K562 (cell line): ENCODE measurements at regions not wholly inside any gene's neighbourhood (a gene's known extent, or its start where the extent isn't known, plus 50 kb on each side); places are given as distances from the start of the nearest gene placed in this dataset.

ENCODE experiments used
- ATAC-seq: fragments of 200-7000 bp; cut with Tn5 transposase; 3 replicates; pipeline ENCODE4 v1.9.1; 2020; ENCODE audit warnings: moderate library complexity
- BruUV-seq: library from RNA; stranded (reverse); fragments of 400-500 nt; replicated peaks from 2 replicates; lab custom pipeline; 2021; lab: Mats Ljungman, UMichigan
- CTCF ChIA-PET: fragments of 300-600 bp; formaldehyde crosslinking; extraction: SDS; loops from one replicate; lab custom pipeline; 2021; ENCODE audit warnings: low intra/inter-chr PET ratio; lab: Yijun Ruan, JAX
- POLR2A ChIA-PET: fragments of 300-600, 350-650 bp; sonication (Branson Sonifier 250); formaldehyde crosslinking; extraction: SDS; loops from one replicate; lab custom pipeline; 2021; ENCODE audit warnings: antibody characterized with exemption, inconsistent platforms; lab: Yijun Ruan, JAX
- DNase-seq, 4 experiments: peaks; one replicate each; pipeline versions ENCODE4 v3.0.0 to v3.0.0-alpha.2; 2011 to 2018; ENCODE audit warnings: low spot score in 3 of 4, mixed read lengths in 3 of 4; ENCODE audit errors: extremely low read depth in 1 of 4
- FAIRE-seq: peaks from 2 replicates; lab custom pipeline; 2011; peaks lifted over from hg19 to GRCh38; lab: Jason Lieb, UNC
- H2AFZ ChIP-seq: 2 replicates; pipeline ENCODE4 v1.6.0; 2011; ENCODE audit warnings: low read depth, low read length, control low read depth, inconsistent platforms
- H3K27ac ChIP-seq: fragments of 200-600 bp; 3 replicates; pipeline ENCODE4 v1.8.0; 2011; ENCODE audit warnings: low read depth, mild to moderate bottlenecking, control low read depth, inconsistent platforms, low read length, moderate library complexity, mixed read lengths; ENCODE audit errors: extremely low read depth
- H3K27me3 ChIP-seq, 2 experiments: fragments of 300-600 bp in 1 of 2; 2 replicates in 1 of 2; 3 replicates in 1 of 2; pipeline versions ENCODE4 v1.6.0 to v1.8.0; 2011; ENCODE audit warnings: inconsistent platforms in 2 of 2, low read length in 2 of 2, mild to moderate bottlenecking in 1 of 2, mixed read lengths in 1 of 2, moderate library complexity in 1 of 2; ENCODE audit not compliant: control insufficient read depth in 2 of 2, insufficient read depth in 2 of 2
- H3K36me3 ChIP-seq: fragments of 300-600 bp; 3 replicates; pipeline ENCODE4 v1.8.0; 2011; ENCODE audit warnings: mild to moderate bottlenecking, low read length, inconsistent platforms; ENCODE audit not compliant: control insufficient read depth, insufficient read depth
- H3K4me1 ChIP-seq, 2 experiments: fragments of 200-600 bp in 1 of 2; replicated peaks in 1 of 2; 2 replicates in 1 of 2; 3 replicates in 1 of 2; pipeline versions ENCODE4 v1.5.1 to v1.8.0; 2011; ENCODE audit warnings: inconsistent platforms in 2 of 2, low read length in 2 of 2, mild to moderate bottlenecking in 1 of 2, mixed read lengths in 1 of 2, moderate library complexity in 1 of 2; ENCODE audit not compliant: control insufficient read depth in 2 of 2, insufficient read depth in 2 of 2
- H3K4me2 ChIP-seq: 2 replicates; pipeline ENCODE4 v1.6.1; 2011; ENCODE audit warnings: low read length, control low read depth, inconsistent platforms, mixed read lengths; ENCODE audit not compliant: insufficient read depth
- H3K4me3 ChIP-seq: fragments of 200-600 bp; sonication (generic), shearing (Covaris generic); 2 replicates; pipeline ENCODE4 v1.5.1; 2016; ENCODE audit warnings: control low read depth, inconsistent platforms
- H3K79me2 ChIP-seq: fragments of 200-600 bp; 3 replicates; pipeline ENCODE4 v1.8.0; 2011; ENCODE audit warnings: low read length, inconsistent platforms; ENCODE audit not compliant: control insufficient read depth, insufficient read depth
- H3K9ac ChIP-seq, 2 experiments: 2 replicates each; pipeline versions ENCODE4 v1.6.0 to v1.6.1; 2011; ENCODE audit warnings: low read depth in 2 of 2, low read length in 2 of 2, control low read depth in 1 of 2, inconsistent platforms in 1 of 2, mild to moderate bottlenecking in 1 of 2, mixed read lengths in 1 of 2; ENCODE audit not compliant: insufficient read depth in 1 of 2
- H3K9me1 ChIP-seq: one replicate; pipeline ENCODE4 v1.6.0; 2011; ENCODE audit warnings: inconsistent platforms, mild to moderate bottlenecking, low read length, moderate library complexity; ENCODE audit not compliant: control insufficient read depth, insufficient read depth
- H3K9me3 ChIP-seq: replicated peaks from 2 replicates; pipeline ENCODE4 v1.5.1; 2011; ENCODE audit warnings: low read depth, low read length, inconsistent platforms; ENCODE audit not compliant: control insufficient read depth, insufficient read depth
- H4K20me1 ChIP-seq: replicated peaks from 2 replicates; pipeline ENCODE4 v1.6.1; 2011; ENCODE audit warnings: low read length, inconsistent platforms, mixed read lengths; ENCODE audit not compliant: control insufficient read depth, insufficient read depth
- BCL6 ChIP-seq: fragments of 250-450 bp; sonication (Bioruptor Pico); IDR thresholded peaks from 2 replicates; pipeline ENCODE4 v1.4.0; 2020
- ERF ChIP-seq: fragments of 450-650 bp; formaldehyde crosslinking; IDR thresholded peaks from 2 replicates; pipeline ENCODE4 v1.4.0; 2020; ENCODE audit warnings: mild to moderate bottlenecking, mixed read lengths
- FOXK1 ChIP-seq: sonication (generic); formaldehyde crosslinking; IDR thresholded peaks from 2 replicates; pipeline ENCODE4 v1.8.0; 2022; ENCODE audit warnings: missing genetic modification reagents, mild to moderate bottlenecking, borderline replicate concordance
- HDAC6 ChIP-seq: IDR thresholded peaks from 2 replicates; pipeline ENCODE4 v1.6.1; 2012; ENCODE audit warnings: low read depth, mild to moderate bottlenecking, control low read depth, inconsistent platforms, low read length, moderate library complexity
- MCM5 ChIP-seq: fragments of 450-650 bp; IDR thresholded peaks from 2 replicates; pipeline ENCODE4 v1.6.1; 2016; ENCODE audit warnings: low read depth
- NCOA6 ChIP-seq: fragments of 450-650 bp; IDR thresholded peaks from 2 replicates; pipeline ENCODE4 v1.6.1; 2017; ENCODE audit warnings: mild to moderate bottlenecking
- NR3C1 ChIP-seq: sonication (generic); formaldehyde crosslinking; IDR thresholded peaks from 2 replicates; pipeline ENCODE4 v1.8.1; 2022; ENCODE audit warnings: missing genetic modification reagents
- SAFB2 ChIP-seq: fragments of 200-400 bp; formaldehyde crosslinking; IDR thresholded peaks from 2 replicates; pipeline ENCODE4 v1.6.1; 2018; ENCODE audit warnings: borderline replicate concordance, low read length, low read depth, moderate library complexity; ENCODE audit not compliant: severe bottlenecking
- SRF ChIP-seq, 2 experiments: fragments of 250-450, 450-650 bp in 1 of 2; sonication (Bioruptor Pico) in 1 of 2; sonication (generic) in 1 of 2; formaldehyde crosslinking; IDR thresholded peaks; 2 replicates each; pipeline versions ENCODE4 v1.5.0 to v1.5.1; 2020 to 2022; ENCODE audit warnings: mild to moderate bottlenecking in 1 of 2, missing genetic modification reagents in 1 of 2
- SRSF1 ChIP-seq: fragments of 200-400 bp; formaldehyde crosslinking; IDR thresholded peaks from 2 replicates; pipeline ENCODE4 v1.6.1; 2017; ENCODE audit warnings: mild to moderate bottlenecking, low read depth, low read length, moderate library complexity
- ZBTB7A ChIP-seq: IDR thresholded peaks from 2 replicates; pipeline ENCODE4 v1.6.1; 2011; ENCODE audit warnings: low read depth, mild to moderate bottlenecking, low read length, moderate library complexity, borderline replicate concordance; ENCODE audit not compliant: control insufficient read depth
- ZNF282 ChIP-seq: sonication (generic); formaldehyde crosslinking; IDR thresholded peaks from 2 replicates; pipeline ENCODE4 v1.8.1; 2023; ENCODE audit warnings: missing genetic modification reagents
- ZNF311 ChIP-seq: fragments of 250-450 bp; sonication (Bioruptor Pico); IDR thresholded peaks from 2 replicates; pipeline ENCODE4 v1.4.0; 2020; ENCODE audit warnings: mild to moderate bottlenecking, moderate library complexity
- ZNF444 ChIP-seq: fragments of 250-450 bp; sonication (Bioruptor Pico); IDR thresholded peaks from 2 replicates; pipeline ENCODE4 v1.4.0; 2020; ENCODE audit warnings: mild to moderate bottlenecking, moderate library complexity
- WGBS: fragments of 100-300 bp; shearing (Covaris generic); methylation state at CpG from one replicate; pipeline ENCODE4 v1.1.6; 2016; ENCODE audit warnings: low coverage, mixed read lengths; ENCODE audit not compliant: insufficient coverage; ENCODE audit errors: missing lambda C conversion rate; 5-methylcytosine and 5-hydroxymethylcytosine counted together
- in situ Hi-C: fragments of 300-500 bp; cut with MboI; formaldehyde crosslinking; loops from 4 replicates; pipeline ENCODE4 v1.15.0; 2018; ENCODE audit warnings: inconsistent platforms, mixed read lengths
- intact Hi-C: fragments of 100-400 bp; cut with micrococcal nuclease; formaldehyde crosslinking; loops from 2 replicates; pipeline ENCODE4 v1.14.2; 2022
- TF ChIP-seq, protein P1 (sequence below): fragments of 450-650 bp; conservative IDR thresholded peaks from 2 replicates; pipeline ENCODE4 v1.6.1; 2016; ENCODE audit warnings: missing genetic modification characterization, low read depth, mild to moderate bottlenecking, missing compliant biosample characterization, moderate library complexity
- TF ChIP-seq, protein P2 (sequence below): fragments of 250-450 bp; sonication (Bioruptor Pico); IDR thresholded peaks from 2 replicates; pipeline ENCODE4 v1.8.0; 2022; ENCODE audit warnings: inconsistent platforms
- TF ChIP-seq, protein P3 (sequence below): fragments of 450-650 bp; IDR thresholded peaks from 2 replicates; pipeline ENCODE4 v1.6.1; 2017; ENCODE audit warnings: mild to moderate bottlenecking, moderate library complexity
- TF ChIP-seq, protein P4 (sequence below): fragments of 450-650 bp; IDR thresholded peaks from 2 replicates; pipeline ENCODE4 v1.6.1; 2016; ENCODE audit warnings: borderline replicate concordance

DNA sequence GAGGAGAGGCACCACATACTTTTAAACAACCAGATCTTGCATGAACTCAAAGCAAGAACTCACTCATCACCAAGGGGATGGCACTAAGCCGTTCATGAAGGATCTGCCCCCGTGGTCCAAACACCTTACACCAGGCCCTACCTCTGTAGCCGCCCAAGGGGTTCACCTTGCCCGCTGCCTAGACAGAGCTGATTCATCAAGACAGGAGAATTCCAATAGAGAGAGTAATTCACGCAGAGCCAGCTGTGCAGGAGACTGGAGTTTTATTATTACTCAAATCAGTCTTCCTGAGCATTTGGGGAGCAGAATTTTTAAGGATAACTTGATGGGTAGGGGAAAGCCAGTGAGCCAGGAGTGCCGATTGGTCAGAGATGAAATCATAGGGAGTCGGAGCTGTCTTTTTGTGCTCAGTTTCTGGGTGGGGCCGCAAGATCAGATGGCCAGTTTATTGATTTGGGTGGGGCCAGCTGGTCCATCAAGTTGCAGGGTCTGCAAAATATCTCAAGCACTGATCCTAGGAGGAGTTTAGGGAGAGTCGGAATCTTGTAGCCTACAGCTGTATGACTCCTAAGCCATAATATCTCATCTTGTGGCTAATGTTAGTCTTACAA is 364.7 kb downstream of the PCDH7 start:
- H3K9me1 ChIP-seq, result no peaks in the 10 kb centered on the region
- H3K9me3 ChIP-seq, result no peaks in the 10 kb centered on the region
- CTCF ChIA-PET, result no interaction called here
- FAIRE-seq (no peak), DNase-seq (no peak), ATAC-seq (no peak)
- in situ Hi-C loops (no loop called here), intact Hi-C loops (no loop called here)
- TF ChIP-seq, protein P1, sequence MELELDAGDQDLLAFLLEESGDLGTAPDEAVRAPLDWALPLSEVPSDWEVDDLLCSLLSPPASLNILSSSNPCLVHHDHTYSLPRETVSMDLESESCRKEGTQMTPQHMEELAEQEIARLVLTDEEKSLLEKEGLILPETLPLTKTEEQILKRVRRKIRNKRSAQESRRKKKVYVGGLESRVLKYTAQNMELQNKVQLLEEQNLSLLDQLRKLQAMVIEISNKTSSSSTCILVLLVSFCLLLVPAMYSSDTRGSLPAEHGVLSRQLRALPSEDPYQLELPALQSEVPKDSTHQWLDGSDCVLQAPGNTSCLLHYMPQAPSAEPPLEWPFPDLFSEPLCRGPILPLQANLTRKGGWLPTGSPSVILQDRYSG (tag), result no peak
- TF ChIP-seq NR3C1 (CRISPR knock-in tag), result no peak
- TF ChIP-seq BCL6, result no peak
- no peak for TF ChIP-seq ZNF282
- no peak for TF ChIP-seq NCOA6
- no peak for TF ChIP-seq SRSF1
- TF ChIP-seq, protein P2, sequence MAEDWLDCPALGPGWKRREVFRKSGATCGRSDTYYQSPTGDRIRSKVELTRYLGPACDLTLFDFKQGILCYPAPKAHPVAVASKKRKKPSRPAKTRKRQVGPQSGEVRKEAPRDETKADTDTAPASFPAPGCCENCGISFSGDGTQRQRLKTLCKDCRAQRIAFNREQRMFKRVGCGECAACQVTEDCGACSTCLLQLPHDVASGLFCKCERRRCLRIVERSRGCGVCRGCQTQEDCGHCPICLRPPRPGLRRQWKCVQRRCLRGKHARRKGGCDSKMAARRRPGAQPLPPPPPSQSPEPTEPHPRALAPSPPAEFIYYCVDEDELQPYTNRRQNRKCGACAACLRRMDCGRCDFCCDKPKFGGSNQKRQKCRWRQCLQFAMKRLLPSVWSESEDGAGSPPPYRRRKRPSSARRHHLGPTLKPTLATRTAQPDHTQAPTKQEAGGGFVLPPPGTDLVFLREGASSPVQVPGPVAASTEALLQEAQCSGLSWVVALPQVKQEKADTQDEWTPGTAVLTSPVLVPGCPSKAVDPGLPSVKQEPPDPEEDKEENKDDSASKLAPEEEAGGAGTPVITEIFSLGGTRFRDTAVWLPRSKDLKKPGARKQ (CRISPR knock-in tag), result no peak
- TF ChIP-seq HDAC6, result no peak
- TF ChIP-seq, protein P3, sequence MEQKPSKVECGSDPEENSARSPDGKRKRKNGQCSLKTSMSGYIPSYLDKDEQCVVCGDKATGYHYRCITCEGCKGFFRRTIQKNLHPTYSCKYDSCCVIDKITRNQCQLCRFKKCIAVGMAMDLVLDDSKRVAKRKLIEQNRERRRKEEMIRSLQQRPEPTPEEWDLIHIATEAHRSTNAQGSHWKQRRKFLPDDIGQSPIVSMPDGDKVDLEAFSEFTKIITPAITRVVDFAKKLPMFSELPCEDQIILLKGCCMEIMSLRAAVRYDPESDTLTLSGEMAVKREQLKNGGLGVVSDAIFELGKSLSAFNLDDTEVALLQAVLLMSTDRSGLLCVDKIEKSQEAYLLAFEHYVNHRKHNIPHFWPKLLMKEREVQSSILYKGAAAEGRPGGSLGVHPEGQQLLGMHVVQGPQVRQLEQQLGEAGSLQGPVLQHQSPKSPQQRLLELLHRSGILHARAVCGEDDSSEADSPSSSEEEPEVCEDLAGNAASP, result no peak
- TF ChIP-seq ZNF311, result no peak
- no peak for TF ChIP-seq FOXK1
- no peak for TF ChIP-seq SRF (CRISPR knock-in tag; IDR thresholded peaks at IDR 0.05)
- TF ChIP-seq SAFB2, result no peak
- no peak for TF ChIP-seq ERF (CRISPR knock-in tag)
- TF ChIP-seq, protein P4, sequence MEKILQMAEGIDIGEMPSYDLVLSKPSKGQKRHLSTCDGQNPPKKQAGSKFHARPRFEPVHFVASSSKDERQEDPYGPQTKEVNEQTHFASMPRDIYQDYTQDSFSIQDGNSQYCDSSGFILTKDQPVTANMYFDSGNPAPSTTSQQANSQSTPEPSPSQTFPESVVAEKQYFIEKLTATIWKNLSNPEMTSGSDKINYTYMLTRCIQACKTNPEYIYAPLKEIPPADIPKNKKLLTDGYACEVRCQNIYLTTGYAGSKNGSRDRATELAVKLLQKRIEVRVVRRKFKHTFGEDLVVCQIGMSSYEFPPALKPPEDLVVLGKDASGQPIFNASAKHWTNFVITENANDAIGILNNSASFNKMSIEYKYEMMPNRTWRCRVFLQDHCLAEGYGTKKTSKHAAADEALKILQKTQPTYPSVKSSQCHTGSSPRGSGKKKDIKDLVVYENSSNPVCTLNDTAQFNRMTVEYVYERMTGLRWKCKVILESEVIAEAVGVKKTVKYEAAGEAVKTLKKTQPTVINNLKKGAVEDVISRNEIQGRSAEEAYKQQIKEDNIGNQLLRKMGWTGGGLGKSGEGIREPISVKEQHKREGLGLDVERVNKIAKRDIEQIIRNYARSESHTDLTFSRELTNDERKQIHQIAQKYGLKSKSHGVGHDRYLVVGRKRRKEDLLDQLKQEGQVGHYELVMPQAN, result no peak
- TF ChIP-seq ZNF444 (CRISPR knock-in tag), result no peak
- no peak for TF ChIP-seq MCM5
- TF ChIP-seq ZBTB7A, result no peak
- no peaks in the 10 kb centered on the region for H3K27me3 ChIP-seq
- POLR2A ChIA-PET, result no interaction called here
- H2AFZ ChIP-seq, result no peak overlapping the region
- H3K36me3 ChIP-seq, result no peaks in the 10 kb centered on the region
- no peaks in the 10 kb centered on the region for H4K20me1 ChIP-seq
- no peaks in the 10 kb centered on the region for H3K4me1 ChIP-seq
- no peak overlapping the region for H3K27ac ChIP-seq
- no peak overlapping the region for H3K4me3 ChIP-seq
- no peaks in the 10 kb centered on the region for H3K79me2 ChIP-seq
- 1% methylated on average over 9 of the region's 9 CpGs for WGBS
- H3K4me2 ChIP-seq, result no peak overlapping the region
- H3K9ac ChIP-seq, result no peak overlapping the region
- no TSS peak for BruUV-seq
